Right lobe of liver (tissue), 4 donors: ENCODE measurements at regions not wholly inside any gene's neighbourhood (a gene's known extent, or its start where the extent isn't known, plus 50 kb on each side); places are given as distances from the start of the nearest gene placed in this dataset.

ENCODE experiments used
- CTCF ChIP-seq, 4 donors: fragments of 200-600 bp in 3 of 4; fragments of 450-650 bp in 1 of 4; IDR thresholded peaks; one replicate each; pipeline versions ENCODE4 v1.5.1 to v1.8.0; 2016 to 2022; ENCODE audit warnings: antibody characterized with exemption in 4 of 4, mild to moderate bottlenecking in 2 of 4
- POLR2A ChIP-seq: fragments of 450-650 bp; IDR thresholded peaks from one replicate; pipeline ENCODE4 v1.6.1; 2017; ENCODE audit warnings: antibody characterized with exemption, mild to moderate bottlenecking
- donor health status: DM: no; HTN: no; CAD: no.
- donor health status: DM: no; HTN: no; CAD: no.
- donor health status: DM: no; HTN: yes; CAD: no.

GRCh38 chr15:93644595-93644994, 555.6 kb upstream of the RGMA start:
- TF ChIP-seq CTCF (IDR thresholded peaks at IDR 0.05) (no peak), POLR2A (no peak)
